Transverse colon (tissue), 4 donors: ENCODE measurements at regions not wholly inside any gene's neighbourhood (a gene's known extent, or its start where the extent isn't known, plus 50 kb on each side); places are given as distances from the start of the nearest gene placed in this dataset.

Source experiments
- DNase-seq: peaks from one replicate; pipeline ENCODE4 v3.0.0-alpha.2; 2019
- H3K27ac ChIP-seq, 4 donors: fragments of 200-600 bp; sonication (generic); 2 replicates each; pipeline ENCODE4 v1.5.1; 2016 to 2018; ENCODE audit warnings: inconsistent platforms in 4 of 4
- H3K27me3 ChIP-seq: fragments of 200-600 bp; sonication (generic); 2 replicates; pipeline ENCODE4 v1.5.1; 2017; ENCODE audit warnings: inconsistent platforms
- H3K36me3 ChIP-seq, 4 donors: fragments of 200-600 bp; sonication (generic); 2 replicates each; pipeline ENCODE4 v1.5.1; 2017 to 2019; ENCODE audit warnings: inconsistent platforms in 4 of 4
- H3K4me1 ChIP-seq, 4 donors: fragments of 200-600 bp; sonication (generic); 2 replicates each; pipeline ENCODE4 v1.5.1; 2017 to 2020; ENCODE audit warnings: inconsistent platforms in 4 of 4
- H3K4me3 ChIP-seq, 4 donors: fragments of 200-600 bp; sonication (generic); 1 replicate in 1 of 4; 2 replicates in 3 of 4; pipeline versions ENCODE4 v1.5.1 to v1.6.1; 2017 to 2019; ENCODE audit warnings: inconsistent platforms in 4 of 4
- H3K9me3 ChIP-seq, 2 donors: fragments of 200-600 bp; sonication (generic); 2 replicates each; pipeline ENCODE4 v1.5.1; 2017 to 2019; ENCODE audit warnings: inconsistent platforms in 2 of 2
- CTCF ChIP-seq, 5 experiments: fragments of 200-600 bp in 3 of 5; fragments of 450-650 bp in 2 of 5; sonication (generic) in 3 of 5; IDR thresholded peaks; 1 replicate in 2 of 5; 2 replicates in 3 of 5; pipeline ENCODE4 v1.5.1; 2016 to 2017; ENCODE audit warnings: antibody characterized with exemption in 5 of 5, inconsistent platforms in 3 of 5, mild to moderate bottlenecking in 2 of 5, moderate library complexity in 1 of 5
- EP300 ChIP-seq: sonication (generic); formaldehyde crosslinking; IDR thresholded peaks from one replicate; pipeline ENCODE4 v1.6.1; 2017; ENCODE audit warnings: antibody characterized with exemption, low read depth
- POLR2A ChIP-seq: fragments of 450-650 bp; IDR thresholded peaks from one replicate; pipeline ENCODE4 v1.6.1; 2016; ENCODE audit warnings: antibody characterized with exemption, mild to moderate bottlenecking, moderate library complexity
- POLR2AphosphoS5 ChIP-seq, 3 donors: sonication (generic); formaldehyde crosslinking; IDR thresholded peaks; one replicate each; pipeline ENCODE4 v1.6.1; 2016; ENCODE audit warnings: antibody characterized with exemption in 3 of 3
- WGBS, 2 donors: methylation state at CpG; one replicate each; pipeline ENCODE4 v1.1.5; 2018; ENCODE audit warnings: low coverage in 1 of 2; 5-methylcytosine and 5-hydroxymethylcytosine counted together
- in situ Hi-C, 4 donors: fragments of 200-750 bp; cut with MboI; loops; one replicate each; pipeline versions ENCODE4 v1.15.0 to v1.15.1; 2017; ENCODE audit warnings: low sequenced_read_pairs in 3 of 4, low pct_ligation_motif_present in 1 of 4, low pct_unique_long_range_greater_than_20kb in 1 of 4
- intact Hi-C: fragments of 100-400 bp; cut with DNase I; formaldehyde crosslinking; loops from one replicate; pipeline ENCODE4 v1.15.1; 2023; ENCODE audit warnings: low total_unique reads

GRCh38 chr9:16043756-16044578, 491.1 kb downstream of the CCDC171 start:
- no peak for TF ChIP-seq POLR2AphosphoS5 (IDR thresholded peaks at IDR 0.05)
- TF ChIP-seq CTCF (IDR thresholded peaks at IDR 0.05), result no peak
- no peak for TF ChIP-seq EP300
- no peak for TF ChIP-seq POLR2A
- H3K9me3 ChIP-seq, result no peaks in the 10 kb centered on the region
- DNase-seq, result no peak
- in situ Hi-C loops (no loop called here), intact Hi-C loops (no loop called here)
- no peak overlapping the region for H3K27ac ChIP-seq
- H3K27me3 ChIP-seq, result no peaks in the 10 kb centered on the region
- no peak overlapping the region for H3K4me3 ChIP-seq
- 53 to 56% methylated on average over 4 to 5 of the region's 5 CpGs for WGBS, 2 donors
- no peaks in the 10 kb centered on the region for H3K36me3 ChIP-seq
- H3K4me1 ChIP-seq, result peaks cover 0 to 4% (median 1%) of the 10 kb centered on the region in 4 donors

- Histone ChIP-seq H3K4me3 (no peak overlapping the region), H3K27ac (no peak overlapping the region), H3K4me1 (no peaks in the 10 kb centered on the region), H3K27me3 (no peaks in the 10 kb centered on the region), H3K36me3 (no peaks in the 10 kb centered on the region), H3K9me3 (no peaks in the 10 kb centered on the region)
- 58 to 65% methylated on average over 2 of the region's 2 CpGs for WGBS, 2 donors
- in situ Hi-C loops, result no loop called here
- no peak for DNase-seq
- TF ChIP-seq POLR2A (no peak), CTCF (IDR thresholded peaks at IDR 0.05) (no peak), EP300 (no peak), POLR2AphosphoS5 (IDR thresholded peaks at IDR 0.05) (no peak)
- intact Hi-C loops, result no loop called here
These were observed 491.7 kb downstream of the CCDC171 start for GRCh38 chr9:16044579-16044881.

GRCh38 chr9:16045651-16046280, 492.9 kb downstream of the CCDC171 start:
- intact Hi-C loops (no loop called here), in situ Hi-C loops (no loop called here)
- H3K36me3 ChIP-seq, result no peaks in the 10 kb centered on the region
- no peaks in the 10 kb centered on the region for H3K27me3 ChIP-seq
- no peaks in the 10 kb centered on the region for H3K4me1 ChIP-seq
- no peak overlapping the region for H3K4me3 ChIP-seq
- no peaks in the 10 kb centered on the region for H3K9me3 ChIP-seq
- H3K27ac ChIP-seq, result no peak overlapping the region
- DNase-seq, result no peak
- WGBS, 2 donors, result 98% methylated on average over 2 of the region's 2 CpGs; no CpG with 5 or more reads in 1 of the 2 donors
- no peak for TF ChIP-seq CTCF (IDR thresholded peaks at IDR 0.05)
- no peak for TF ChIP-seq EP300
- no peak for TF ChIP-seq POLR2AphosphoS5 (IDR thresholded peaks at IDR 0.05)
- TF ChIP-seq POLR2A, result no peak

- no peak overlapping the region for H3K4me3 ChIP-seq
- in situ Hi-C loops (no loop called here), intact Hi-C loops (no loop called here)
- H3K36me3 ChIP-seq, result no peaks in the 10 kb centered on the region
- 53 to 73% methylated on average over 5 of the region's 5 CpGs for WGBS, 2 donors
- no peak overlapping the region for H3K27ac ChIP-seq
- H3K4me1 ChIP-seq, result no peaks in the 10 kb centered on the region
- H3K27me3 ChIP-seq, result no peaks in the 10 kb centered on the region
- TF ChIP-seq POLR2A, result no peak
- no peak for TF ChIP-seq CTCF (IDR thresholded peaks at IDR 0.05)
- no peak for TF ChIP-seq POLR2AphosphoS5 (IDR thresholded peaks at IDR 0.05)
- no peak for TF ChIP-seq EP300
- no peaks in the 10 kb centered on the region for H3K9me3 ChIP-seq
- no peak for DNase-seq
These were observed 493.9 kb downstream of the CCDC171 start for GRCh38 chr9:16046713-16047112.
